ENCODE measurements at regions not wholly inside any gene's neighbourhood (a gene's known extent, or its start where the extent isn't known, plus 50 kb on each side); places are given as distances from the start of the nearest gene placed in this dataset.
"Not testable (repeated sequence)": the region's sequence is repeated elsewhere in the genome, so short reads cannot be mapped to it uniquely, and the experiment has no call there.

DNA sequence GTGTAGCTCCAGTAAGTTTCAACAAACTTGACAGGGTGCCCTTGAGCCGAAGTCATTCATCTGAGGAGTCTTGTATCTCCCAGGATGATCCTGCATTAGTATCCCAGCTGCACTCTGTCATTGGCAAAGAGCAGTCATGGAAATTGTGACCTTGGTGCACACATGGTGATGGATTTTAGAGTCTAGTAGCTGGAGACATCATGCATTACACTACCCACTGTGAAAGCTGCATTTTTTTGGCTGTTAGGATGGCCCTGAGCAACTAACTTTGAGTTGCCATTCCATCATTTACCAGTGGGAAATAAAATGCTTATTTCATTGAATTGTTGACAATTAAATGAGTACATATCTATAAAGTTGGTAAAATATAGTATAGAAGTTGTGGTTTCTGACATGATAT lies 552.6 kb upstream of the CBLB start:
- no peaks in the 10 kb centered on the region for H3K27me3 ChIP-seq (ENCODE audit: insufficient read depth, low read length)
- no peaks in the 10 kb centered on the region for H3K9me3 ChIP-seq (ENCODE audit: low read depth, low read length)
- H3K4me3 ChIP-seq (ENCODE audit: low read length) = no peak overlapping the region
- no peaks in the 10 kb centered on the region for H3K4me1 ChIP-seq (ENCODE audit: insufficient read depth, low read length)

DNA sequence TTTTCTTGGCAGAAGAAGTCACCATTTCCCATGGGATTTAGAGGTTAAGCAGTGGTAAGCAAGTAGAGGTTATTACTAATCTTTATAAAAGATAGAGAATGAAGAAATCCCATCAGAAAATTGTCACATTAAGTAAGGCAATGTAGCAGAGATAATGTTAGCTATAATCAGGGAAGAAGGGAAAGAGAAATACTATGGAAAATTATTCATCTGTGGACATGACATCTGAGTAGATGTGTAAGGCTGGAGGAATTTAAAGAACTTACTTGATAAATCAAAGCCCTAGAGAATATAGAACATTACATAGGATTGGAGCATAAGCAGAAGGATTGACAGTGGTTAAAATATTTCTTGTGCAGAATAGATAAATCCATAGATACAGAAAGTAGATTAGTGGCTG lies 553.1 kb upstream of the CBLB start:
- H3K4me3 ChIP-seq (ENCODE audit: low read length) = no peak overlapping the region
- no peaks in the 10 kb centered on the region for H3K27me3 ChIP-seq (ENCODE audit: insufficient read depth, low read length)
- H3K9me3 ChIP-seq (ENCODE audit: low read depth, low read length) = no peaks in the 10 kb centered on the region
- no peaks in the 10 kb centered on the region for H3K4me1 ChIP-seq (ENCODE audit: insufficient read depth, low read length)

DNA sequence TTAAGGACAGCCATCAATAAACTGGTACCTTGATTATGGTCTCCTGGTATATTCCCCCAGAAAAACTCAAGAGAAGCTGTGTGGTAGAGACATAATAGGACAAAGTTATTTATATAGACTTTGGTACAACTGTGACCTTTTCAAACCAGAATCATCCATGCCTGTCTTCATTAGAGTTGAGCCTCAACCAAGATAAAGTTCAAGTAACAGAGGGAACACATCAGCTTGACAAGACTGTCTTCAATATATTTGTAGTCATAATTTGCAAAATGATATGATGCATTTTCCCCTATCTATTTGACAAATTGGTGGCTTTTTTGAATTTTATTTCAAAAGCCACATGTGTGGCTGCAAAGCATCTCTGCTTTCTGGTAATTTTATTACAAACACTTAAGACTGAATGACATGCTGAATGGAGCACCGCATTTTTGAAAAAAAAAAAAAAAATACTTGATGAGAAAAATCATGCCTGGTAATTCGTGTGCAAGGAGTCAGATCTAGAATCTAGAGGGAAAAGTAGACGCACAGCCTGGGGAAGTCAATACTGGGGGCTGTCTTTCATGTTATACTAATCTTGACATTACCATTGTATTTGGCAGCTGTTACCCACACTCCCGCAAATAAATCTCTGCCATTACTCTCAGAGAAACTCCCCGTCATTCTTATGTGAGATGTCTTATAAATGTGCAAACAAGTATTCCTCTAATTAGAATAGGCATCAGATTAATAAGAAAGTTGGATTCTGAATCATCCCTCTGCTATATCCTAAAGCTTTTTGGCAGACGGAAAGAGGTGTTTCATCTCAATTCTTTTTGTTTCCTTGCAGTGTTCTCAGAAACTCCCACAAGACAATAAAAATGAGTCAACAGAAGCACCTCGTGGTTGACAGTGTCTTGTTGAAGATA lies 554.8 kb upstream of the CBLB start:
- H3K27me3 ChIP-seq (ENCODE audit: insufficient read depth, low read length) = no peaks in the 10 kb centered on the region
- no peaks in the 10 kb centered on the region for H3K9me3 ChIP-seq (ENCODE audit: low read depth, low read length)
- no peak overlapping the region for H3K4me3 ChIP-seq (ENCODE audit: low read length)
- H3K4me1 ChIP-seq (ENCODE audit: insufficient read depth, low read length) = no peaks in the 10 kb centered on the region

DNA sequence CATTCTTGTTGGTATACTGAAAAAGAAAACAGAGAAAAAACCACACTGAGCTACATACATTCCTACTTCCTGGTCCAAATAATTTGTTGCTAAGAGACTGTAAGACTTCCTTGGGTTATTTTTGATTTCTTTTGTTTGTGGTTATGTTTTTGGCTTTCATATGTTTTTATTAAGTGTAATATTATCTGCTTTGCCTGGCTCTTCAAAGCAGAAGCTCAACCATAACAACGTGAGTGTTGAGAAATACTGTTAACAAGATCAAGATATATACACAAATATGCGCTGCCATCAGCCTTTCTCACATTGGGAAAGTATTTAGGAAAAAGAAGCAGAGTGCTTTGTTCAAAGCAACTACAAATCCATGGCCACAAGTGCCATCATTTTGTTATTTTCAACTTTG lies 556.2 kb upstream of the CBLB start:
- no peak overlapping the region for H3K4me3 ChIP-seq (ENCODE audit: low read length)
- no peaks in the 10 kb centered on the region for H3K27me3 ChIP-seq (ENCODE audit: insufficient read depth, low read length)
- no peaks in the 10 kb centered on the region for H3K9me3 ChIP-seq (ENCODE audit: low read depth, low read length)
- no peaks in the 10 kb centered on the region for H3K4me1 ChIP-seq (ENCODE audit: insufficient read depth, low read length)

DNA sequence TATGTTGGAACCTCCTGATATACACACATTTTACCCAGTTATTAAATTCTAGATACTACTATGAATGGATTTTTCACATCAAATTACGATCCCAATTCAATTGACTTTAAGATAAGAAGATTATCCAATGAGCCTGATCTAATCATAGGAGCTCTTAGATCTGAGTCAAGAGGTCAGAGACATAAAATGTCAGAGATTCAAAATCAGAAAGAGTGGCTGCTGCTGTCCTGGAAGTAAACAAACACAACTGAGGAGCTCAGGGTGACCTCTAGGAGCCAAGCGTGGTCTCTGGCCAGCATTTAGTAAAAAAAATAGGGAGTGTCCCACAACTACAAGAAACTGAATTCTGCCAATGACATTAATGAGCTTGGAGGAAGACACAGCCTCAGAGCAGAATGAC lies 557.1 kb upstream of the CBLB start:
- H3K27me3 ChIP-seq (ENCODE audit: insufficient read depth, low read length) = no peaks in the 10 kb centered on the region
- no peaks in the 10 kb centered on the region for H3K4me1 ChIP-seq (ENCODE audit: insufficient read depth, low read length)
- H3K9me3 ChIP-seq (ENCODE audit: low read depth, low read length) = no peaks in the 10 kb centered on the region
- H3K4me3 ChIP-seq (ENCODE audit: low read length) = no peak overlapping the region

DNA sequence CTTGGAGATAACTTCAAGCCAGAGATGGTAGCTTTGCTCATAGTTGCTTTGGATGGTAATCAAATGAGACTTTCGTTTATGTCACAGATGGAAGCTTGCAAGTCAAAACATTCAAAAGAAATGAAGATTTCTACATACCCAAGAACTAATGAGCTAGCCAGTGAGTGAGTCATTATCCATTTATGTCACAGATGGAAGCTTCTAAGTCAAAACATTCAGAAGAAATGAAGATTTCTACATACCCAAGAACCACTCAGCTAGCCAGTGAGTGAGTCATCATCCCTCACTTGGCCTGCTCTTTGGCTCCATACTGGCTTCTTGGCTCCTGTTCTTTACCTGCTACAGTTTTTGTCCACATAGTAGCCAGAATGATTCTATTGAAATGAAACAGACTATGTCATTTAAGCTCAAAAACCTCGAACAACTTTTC lies 559.8 kb upstream of the CBLB start:
- no peaks in the 10 kb centered on the region for H3K9me3 ChIP-seq (ENCODE audit: low read depth, low read length)
- H3K27me3 ChIP-seq (ENCODE audit: insufficient read depth, low read length) = no peaks in the 10 kb centered on the region
- H3K4me3 ChIP-seq (ENCODE audit: low read length) = no peak overlapping the region
- H3K4me1 ChIP-seq (ENCODE audit: insufficient read depth, low read length) = no peaks in the 10 kb centered on the region

DNA sequence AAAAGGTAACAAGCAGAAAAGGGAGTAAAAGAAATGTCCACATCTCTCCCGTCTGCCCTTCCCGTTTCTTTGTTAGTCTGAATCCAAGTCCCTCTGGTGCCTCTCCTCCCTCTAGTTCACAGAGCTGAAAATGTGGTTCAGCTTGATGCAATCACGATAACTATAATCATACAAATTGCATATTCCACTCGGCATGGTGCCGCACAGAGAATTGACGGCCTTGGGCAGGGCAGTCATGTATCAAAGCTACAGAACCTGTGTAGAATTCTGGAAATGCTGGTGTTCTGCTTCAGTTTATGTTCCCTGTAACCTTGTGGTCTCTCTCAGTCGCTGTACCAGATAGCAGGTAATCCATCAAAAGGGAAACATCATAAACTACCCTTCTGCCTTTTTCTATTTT lies 562.9 kb upstream of the CBLB start:
- H3K4me3 ChIP-seq (ENCODE audit: low read length) = no peak overlapping the region
- no peaks in the 10 kb centered on the region for H3K9me3 ChIP-seq (ENCODE audit: low read depth, low read length)
- no peaks in the 10 kb centered on the region for H3K4me1 ChIP-seq (ENCODE audit: insufficient read depth, low read length)
- H3K27me3 ChIP-seq (ENCODE audit: insufficient read depth, low read length) = no peaks in the 10 kb centered on the region

DNA sequence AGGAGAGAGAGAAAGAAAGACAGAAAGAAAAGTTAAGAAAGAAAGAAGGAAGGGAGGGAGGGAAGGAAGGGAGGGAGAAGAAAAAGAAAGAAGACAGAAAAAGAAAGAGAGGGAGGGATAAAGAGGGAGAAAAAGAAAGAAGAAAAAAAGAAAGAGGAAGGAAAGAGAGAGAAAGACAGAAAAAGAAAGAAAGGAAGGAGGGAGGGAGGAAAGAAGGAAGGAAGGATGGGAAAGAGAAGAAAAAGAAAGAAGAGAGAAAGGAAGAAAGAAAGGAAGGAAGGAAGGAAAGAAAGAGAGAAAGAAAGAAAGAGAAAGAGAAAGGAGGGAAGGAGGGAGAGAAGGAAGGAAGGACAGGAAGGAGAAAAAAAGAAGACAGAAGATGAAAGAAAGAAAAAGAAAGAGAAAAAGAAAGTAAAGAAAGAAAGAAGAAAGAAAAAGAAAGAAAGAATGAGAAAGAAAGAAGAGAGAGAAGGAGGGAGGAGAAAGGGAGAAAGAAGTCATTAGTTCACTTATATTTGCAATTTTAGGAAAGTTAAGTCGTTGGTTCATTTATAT lies 567.2 kb upstream of the CBLB start:
- no peaks in the 10 kb centered on the region for H3K27me3 ChIP-seq (ENCODE audit: insufficient read depth, low read length)
- no peaks in the 10 kb centered on the region for H3K9me3 ChIP-seq (ENCODE audit: low read depth, low read length)
- H3K4me1 ChIP-seq (ENCODE audit: insufficient read depth, low read length) = no peaks in the 10 kb centered on the region
- H3K4me3 ChIP-seq (ENCODE audit: low read length) = no peak overlapping the region

DNA sequence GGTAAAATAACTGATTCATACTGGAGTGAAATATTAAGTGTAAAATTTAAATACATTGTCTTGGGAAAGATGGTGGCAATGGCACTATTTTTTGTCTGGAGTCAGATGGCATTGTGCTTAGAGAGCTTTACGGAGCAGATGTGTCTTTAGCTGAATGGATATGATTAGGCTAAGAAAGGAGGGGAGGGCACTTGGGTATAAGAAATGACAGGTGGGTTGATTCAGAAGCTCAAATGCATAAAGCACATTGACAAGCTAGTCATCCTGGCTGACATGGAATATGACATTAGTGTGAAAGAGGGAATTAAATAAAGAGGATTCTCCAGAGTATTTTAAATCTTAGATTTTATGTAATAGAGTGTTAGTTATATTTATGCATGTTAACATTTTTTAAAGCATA lies 570.1 kb upstream of the CBLB start:
- Histone ChIP-seq H3K27me3 (ENCODE audit: insufficient read depth, low read length) (no peaks in the 10 kb centered on the region), H3K4me1 (ENCODE audit: insufficient read depth, low read length) (no peaks in the 10 kb centered on the region), H3K4me3 (ENCODE audit: low read length) (no peak overlapping the region), H3K9me3 (ENCODE audit: low read depth, low read length) (no peaks in the 10 kb centered on the region)

DNA sequence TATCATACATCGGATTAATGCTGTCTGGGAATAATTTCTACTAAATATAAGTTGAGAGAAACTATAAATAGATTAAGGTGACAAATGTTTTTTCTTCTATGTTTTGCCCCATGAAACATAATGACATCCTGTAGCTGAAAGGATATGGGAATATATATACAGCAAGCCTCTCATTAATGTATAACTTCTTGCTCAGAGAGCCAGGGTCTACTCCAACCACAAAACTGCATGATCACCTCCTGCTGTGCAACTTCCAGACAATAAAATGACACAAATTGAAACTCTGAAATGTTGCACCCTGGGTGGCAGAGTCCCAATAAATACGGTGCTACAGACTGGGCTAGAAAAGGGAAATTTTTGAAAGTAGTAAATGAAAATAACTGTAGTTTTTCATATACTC lies 571.9 kb upstream of the CBLB start:
- H3K9me3 ChIP-seq (ENCODE audit: low read depth, low read length) = no peaks in the 10 kb centered on the region
- H3K4me1 ChIP-seq (ENCODE audit: insufficient read depth, low read length) = no peaks in the 10 kb centered on the region
- H3K27me3 ChIP-seq (ENCODE audit: insufficient read depth, low read length) = no peaks in the 10 kb centered on the region
- H3K4me3 ChIP-seq (ENCODE audit: low read length) = no peak overlapping the region

DNA sequence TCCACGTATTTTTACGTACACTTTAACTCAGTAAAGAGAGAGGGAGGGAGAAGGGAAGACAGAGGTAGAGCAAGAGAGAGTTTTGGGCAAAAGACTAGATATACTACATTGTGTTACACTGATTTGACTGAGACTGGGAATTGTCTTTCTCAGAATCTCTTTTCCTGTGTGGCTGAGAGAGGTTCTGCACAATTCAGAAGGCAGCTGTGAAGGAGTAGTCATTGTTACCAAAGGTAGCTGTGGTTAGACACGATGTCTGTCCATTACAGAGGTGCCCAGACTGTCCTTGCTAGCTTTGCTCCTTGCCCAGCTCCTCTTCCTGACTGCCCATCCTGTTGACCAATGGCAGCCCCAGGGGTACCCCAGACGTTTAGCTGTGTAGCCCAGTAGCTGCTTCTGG lies 577.5 kb upstream of the CBLB start:
- no peaks in the 10 kb centered on the region for H3K9me3 ChIP-seq (ENCODE audit: low read depth, low read length)
- no peak overlapping the region for H3K4me3 ChIP-seq (ENCODE audit: low read length)
- H3K4me1 ChIP-seq (ENCODE audit: insufficient read depth, low read length) = no peaks in the 10 kb centered on the region
- no peaks in the 10 kb centered on the region for H3K27me3 ChIP-seq (ENCODE audit: insufficient read depth, low read length)

DNA sequence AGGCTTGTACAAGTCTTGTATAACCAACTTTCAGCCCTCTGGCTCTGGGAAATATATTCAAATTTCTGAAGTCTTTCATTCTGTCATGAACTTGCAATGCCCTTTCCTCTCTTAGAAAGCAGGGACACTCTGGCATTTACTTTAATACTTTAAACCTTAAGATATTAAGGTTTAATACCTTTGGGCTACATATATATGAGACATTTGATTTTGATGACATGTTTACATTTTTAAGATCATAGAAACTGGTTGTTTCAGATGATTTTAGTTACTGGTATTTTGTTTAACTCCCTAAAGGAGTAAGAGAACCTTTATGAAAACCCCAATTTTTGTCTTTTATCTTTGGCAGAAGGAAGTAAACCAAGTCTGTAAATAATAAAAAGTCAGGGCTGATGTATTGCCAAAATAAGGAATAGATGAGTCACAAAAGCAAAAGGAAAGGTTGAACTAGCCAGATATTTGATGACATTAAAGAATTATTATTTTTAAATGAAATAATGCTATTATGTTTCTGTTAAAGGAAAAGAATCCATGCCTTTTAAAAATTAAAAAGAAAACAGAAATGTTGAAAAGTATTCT lies 579.0 kb upstream of the CBLB start:
- Histone ChIP-seq H3K4me3 (ENCODE audit: low read length) (no peak overlapping the region), H3K4me1 (ENCODE audit: insufficient read depth, low read length) (no peaks in the 10 kb centered on the region), H3K9me3 (ENCODE audit: low read depth, low read length) (no peaks in the 10 kb centered on the region), H3K27me3 (ENCODE audit: insufficient read depth, low read length) (no peaks in the 10 kb centered on the region)

DNA sequence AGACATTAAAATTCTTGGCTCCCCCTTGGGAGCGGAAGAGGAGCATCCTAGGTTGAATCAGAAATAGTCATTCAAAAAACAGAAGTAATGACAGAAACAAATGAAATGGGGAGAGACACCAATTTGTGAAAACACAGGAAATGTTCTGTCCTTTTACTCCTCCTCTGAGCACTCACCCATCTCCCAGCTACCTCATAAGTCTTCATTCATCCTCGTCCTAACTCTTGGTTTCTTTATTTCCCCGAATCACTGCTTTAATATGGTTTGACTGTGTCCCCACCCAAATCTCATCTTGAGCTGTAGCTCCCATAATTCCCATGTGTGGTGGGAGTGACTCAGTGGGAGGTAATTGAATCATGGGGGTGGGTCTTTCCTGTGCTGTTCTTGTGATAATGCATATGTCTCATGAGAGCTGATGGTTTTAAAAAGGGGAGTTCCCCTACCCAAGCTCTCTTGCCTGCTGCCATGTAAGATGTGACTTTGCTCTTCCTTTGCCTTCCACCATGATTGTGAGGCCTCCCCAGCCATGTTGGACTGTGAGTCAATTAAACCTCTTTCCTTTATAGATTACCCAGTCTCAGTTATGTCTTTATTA lies 579.7 kb upstream of the CBLB start:
- not testable (repeated sequence) for H3K27me3 ChIP-seq (ENCODE audit: insufficient read depth, low read length); H3K4me1 ChIP-seq (ENCODE audit: insufficient read depth, low read length); H3K9me3 ChIP-seq (ENCODE audit: low read depth, low read length); H3K4me3 ChIP-seq (ENCODE audit: low read length)

DNA sequence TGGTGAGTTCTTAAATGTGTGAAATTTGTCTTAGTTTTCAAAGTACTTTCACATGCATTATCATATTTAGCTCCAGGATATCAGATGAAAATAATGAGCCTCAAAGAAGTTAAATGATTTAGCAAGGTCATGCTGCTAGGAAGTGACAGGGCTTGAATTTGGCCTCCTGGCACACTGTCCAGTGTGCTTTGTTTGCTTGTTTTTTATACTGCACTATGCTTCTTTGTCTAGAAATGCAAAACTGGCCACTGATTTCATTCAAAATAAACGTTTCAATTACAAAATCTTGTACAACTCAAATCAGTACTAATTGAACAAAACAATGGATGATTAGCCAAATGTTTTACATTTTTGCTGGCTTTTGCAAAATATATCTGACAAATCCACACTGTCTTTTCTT lies 583.3 kb upstream of the CBLB start:
- Histone ChIP-seq H3K9me3 (ENCODE audit: low read depth, low read length) (no peaks in the 10 kb centered on the region), H3K27me3 (ENCODE audit: insufficient read depth, low read length) (no peaks in the 10 kb centered on the region), H3K4me1 (ENCODE audit: insufficient read depth, low read length) (no peaks in the 10 kb centered on the region), H3K4me3 (ENCODE audit: low read length) (no peak overlapping the region)

DNA sequence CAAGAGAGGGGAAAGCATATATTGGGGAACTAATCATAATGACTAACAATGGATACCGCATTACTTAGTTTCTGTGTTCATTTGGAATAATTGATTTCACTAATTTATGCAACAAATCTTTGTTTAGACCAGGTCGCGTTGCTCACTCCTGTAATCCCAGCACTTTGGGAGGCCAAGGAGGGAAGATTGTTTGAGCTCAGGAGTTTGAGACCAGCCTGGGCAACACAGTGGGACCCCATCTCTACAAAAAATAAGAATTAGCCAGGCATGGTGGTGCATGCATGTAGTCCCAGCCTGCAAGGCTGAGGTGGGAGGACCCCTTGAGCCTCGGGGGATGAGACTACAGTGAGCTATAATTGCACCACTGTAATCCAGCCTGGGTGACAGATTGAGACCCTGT lies 585.7 kb upstream of the CBLB start:
- no peaks in the 10 kb centered on the region for H3K27me3 ChIP-seq (ENCODE audit: insufficient read depth, low read length)
- no peaks in the 10 kb centered on the region for H3K9me3 ChIP-seq (ENCODE audit: low read depth, low read length)
- H3K4me3 ChIP-seq (ENCODE audit: low read length) = no peak overlapping the region
- H3K4me1 ChIP-seq (ENCODE audit: insufficient read depth, low read length) = no peaks in the 10 kb centered on the region

Measured in mononuclear cell (primary cell).